Testis (tissue), 2 donors: ENCODE measurements at regions not wholly inside any gene's neighbourhood (a gene's known extent, or its start where the extent isn't known, plus 50 kb on each side); places are given as distances from the start of the nearest gene placed in this dataset.

Source experiments
- DNase-seq: peaks from one replicate; pipeline ENCODE4 v3.0.0-alpha.2; 2019
- H3K27ac ChIP-seq, 2 donors: fragments of 200-600 bp; sonication (generic); one replicate each; pipeline ENCODE4 v1.5.1; 2019
- H3K27me3 ChIP-seq: fragments of 200-600 bp; sonication (generic); one replicate; pipeline ENCODE4 v1.5.1; 2019
- H3K36me3 ChIP-seq: fragments of 200-600 bp; sonication (generic); one replicate; pipeline ENCODE4 v1.5.1; 2017; ENCODE audit warnings: low read depth; ENCODE audit errors: missing control alignments
- H3K4me1 ChIP-seq: fragments of 200-600 bp; sonication (generic); one replicate; pipeline ENCODE4 v1.5.1; 2019
- H3K4me3 ChIP-seq, 2 donors: fragments of 200-600 bp; sonication (generic); one replicate each; pipeline ENCODE4 v1.5.1; 2017 to 2019
- H3K9me3 ChIP-seq: fragments of 200-600 bp; sonication (generic); one replicate; pipeline ENCODE4 v1.5.1; 2017
- POLR2A ChIP-seq: fragments of 450-650 bp; IDR thresholded peaks from one replicate; pipeline ENCODE4 v1.6.1; 2017; ENCODE audit warnings: antibody characterized with exemption, mild to moderate bottlenecking, moderate library complexity
- WGBS, 2 donors: methylation state at CpG; one replicate each; pipeline ENCODE4 v1.1.5; 2018; 5-methylcytosine and 5-hydroxymethylcytosine counted together
- intact Hi-C: fragments of 100-400 bp; cut with DNase I; formaldehyde crosslinking; loops from one replicate; pipeline ENCODE4 v1.15.1; 2023; ENCODE audit warnings: low total_unique reads
- TF ChIP-seq, protein P1 (sequence below), 3 experiments: fragments of 450-650 bp in 2 of 3; fragments of 200-600 bp in 1 of 3; sonication (generic) in 1 of 3; IDR thresholded peaks; one replicate each; pipeline ENCODE4 v1.5.1; 2016 to 2019; ENCODE audit warnings: antibody characterized with exemption in 3 of 3, mild to moderate bottlenecking in 2 of 3, moderate library complexity in 1 of 3

DNA sequence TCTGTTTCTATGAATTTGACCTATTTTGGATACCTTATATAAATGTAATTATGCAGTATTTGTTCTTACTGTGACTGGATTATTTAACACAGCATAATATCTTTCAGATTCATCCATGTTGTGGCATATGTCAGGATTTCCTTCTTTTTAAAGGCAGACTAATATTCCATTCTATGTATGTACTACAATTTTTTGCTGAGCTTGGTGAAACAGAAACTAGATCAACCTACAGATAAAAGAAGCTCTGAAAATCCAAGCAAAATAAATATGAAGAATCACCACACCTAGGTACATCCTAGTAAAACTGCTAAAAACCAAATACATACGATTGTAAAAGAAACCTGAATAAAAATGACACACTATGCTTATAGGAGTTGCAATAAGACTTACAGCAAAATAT is 300.5 kb downstream of the HTR7 start:
- no peaks in the 10 kb centered on the region for H3K9me3 ChIP-seq
- TF ChIP-seq POLR2A = no peak
- TF ChIP-seq, protein P1, sequence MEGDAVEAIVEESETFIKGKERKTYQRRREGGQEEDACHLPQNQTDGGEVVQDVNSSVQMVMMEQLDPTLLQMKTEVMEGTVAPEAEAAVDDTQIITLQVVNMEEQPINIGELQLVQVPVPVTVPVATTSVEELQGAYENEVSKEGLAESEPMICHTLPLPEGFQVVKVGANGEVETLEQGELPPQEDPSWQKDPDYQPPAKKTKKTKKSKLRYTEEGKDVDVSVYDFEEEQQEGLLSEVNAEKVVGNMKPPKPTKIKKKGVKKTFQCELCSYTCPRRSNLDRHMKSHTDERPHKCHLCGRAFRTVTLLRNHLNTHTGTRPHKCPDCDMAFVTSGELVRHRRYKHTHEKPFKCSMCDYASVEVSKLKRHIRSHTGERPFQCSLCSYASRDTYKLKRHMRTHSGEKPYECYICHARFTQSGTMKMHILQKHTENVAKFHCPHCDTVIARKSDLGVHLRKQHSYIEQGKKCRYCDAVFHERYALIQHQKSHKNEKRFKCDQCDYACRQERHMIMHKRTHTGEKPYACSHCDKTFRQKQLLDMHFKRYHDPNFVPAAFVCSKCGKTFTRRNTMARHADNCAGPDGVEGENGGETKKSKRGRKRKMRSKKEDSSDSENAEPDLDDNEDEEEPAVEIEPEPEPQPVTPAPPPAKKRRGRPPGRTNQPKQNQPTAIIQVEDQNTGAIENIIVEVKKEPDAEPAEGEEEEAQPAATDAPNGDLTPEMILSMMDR (IDR thresholded peaks at IDR 0.05) = no peak
- DNase-seq = no peak
- WGBS, 2 donors = 85 to 95% methylated on average over 1 of the region's 1 CpG
- intact Hi-C loops = no loop called here
- H3K36me3 ChIP-seq = no peaks in the 10 kb centered on the region
- H3K27me3 ChIP-seq = no peaks in the 10 kb centered on the region
- no peak overlapping the region for H3K4me3 ChIP-seq
- no peaks in the 10 kb centered on the region for H3K4me1 ChIP-seq
- no peak overlapping the region for H3K27ac ChIP-seq

DNA sequence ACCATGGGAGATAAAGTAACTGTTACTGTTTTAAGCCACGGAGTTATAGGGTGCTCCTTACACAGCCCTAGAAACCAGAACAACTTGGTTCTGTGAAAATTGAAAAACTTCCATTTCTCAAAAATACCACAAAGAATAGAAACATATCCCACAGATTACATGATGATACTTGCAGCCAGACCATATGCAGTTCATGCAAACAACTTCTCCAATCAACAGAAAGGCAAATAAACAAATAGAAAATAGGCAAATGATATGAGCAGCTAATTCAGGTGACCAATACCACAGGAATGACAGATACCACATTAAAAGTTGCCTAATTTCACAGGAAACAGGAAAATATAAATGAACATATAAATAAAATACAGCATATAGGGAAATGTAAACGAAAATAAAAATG is 297.5 kb downstream of the HTR7 start:
- Histone ChIP-seq H3K27ac (no peak overlapping the region), H3K4me3 (no peak overlapping the region), H3K27me3 (no peaks in the 10 kb centered on the region), H3K4me1 (no peaks in the 10 kb centered on the region), H3K9me3 (no peaks in the 10 kb centered on the region), H3K36me3 (no peaks in the 10 kb centered on the region)
- WGBS, 2 donors = 76 to 84% methylated on average over 2 of the region's 2 CpGs
- intact Hi-C loops = no loop called here
- DNase-seq = no peak
- TF ChIP-seq, protein P1 (IDR thresholded peaks at IDR 0.05) = no peak
- no peak for TF ChIP-seq POLR2A

DNA sequence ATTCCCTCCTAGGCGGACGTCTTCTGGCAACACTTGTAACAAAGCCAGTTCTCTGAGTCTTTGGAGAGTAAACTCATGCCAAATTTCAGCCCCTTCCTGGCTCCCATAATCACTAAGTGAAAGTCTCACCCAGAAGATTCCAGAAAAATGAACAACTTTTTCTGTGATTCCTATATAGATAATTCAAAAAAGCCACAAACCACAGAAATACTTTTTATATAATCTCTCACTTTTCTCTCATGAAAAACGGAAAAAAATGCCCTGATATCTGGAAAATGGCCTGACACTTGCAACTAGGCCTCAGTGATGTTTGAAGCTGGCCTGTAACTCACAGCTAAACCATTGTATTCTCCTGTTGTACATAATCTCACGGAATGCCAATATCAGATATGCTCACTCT is 296.2 kb downstream of the HTR7 start:
- no peaks in the 10 kb centered on the region for H3K9me3 ChIP-seq
- no peaks in the 10 kb centered on the region for H3K36me3 ChIP-seq
- no peak for TF ChIP-seq POLR2A
- TF ChIP-seq, protein P1 (IDR thresholded peaks at IDR 0.05) = no peak
- intact Hi-C loops = no loop called here
- WGBS, 2 donors = 44 to 58% methylated on average over 4 of the region's 4 CpGs
- H3K4me3 ChIP-seq = no peak overlapping the region
- no peaks in the 10 kb centered on the region for H3K27me3 ChIP-seq
- no peak overlapping the region for H3K27ac ChIP-seq
- no peaks in the 10 kb centered on the region for H3K4me1 ChIP-seq
- no peak for DNase-seq

DNA sequence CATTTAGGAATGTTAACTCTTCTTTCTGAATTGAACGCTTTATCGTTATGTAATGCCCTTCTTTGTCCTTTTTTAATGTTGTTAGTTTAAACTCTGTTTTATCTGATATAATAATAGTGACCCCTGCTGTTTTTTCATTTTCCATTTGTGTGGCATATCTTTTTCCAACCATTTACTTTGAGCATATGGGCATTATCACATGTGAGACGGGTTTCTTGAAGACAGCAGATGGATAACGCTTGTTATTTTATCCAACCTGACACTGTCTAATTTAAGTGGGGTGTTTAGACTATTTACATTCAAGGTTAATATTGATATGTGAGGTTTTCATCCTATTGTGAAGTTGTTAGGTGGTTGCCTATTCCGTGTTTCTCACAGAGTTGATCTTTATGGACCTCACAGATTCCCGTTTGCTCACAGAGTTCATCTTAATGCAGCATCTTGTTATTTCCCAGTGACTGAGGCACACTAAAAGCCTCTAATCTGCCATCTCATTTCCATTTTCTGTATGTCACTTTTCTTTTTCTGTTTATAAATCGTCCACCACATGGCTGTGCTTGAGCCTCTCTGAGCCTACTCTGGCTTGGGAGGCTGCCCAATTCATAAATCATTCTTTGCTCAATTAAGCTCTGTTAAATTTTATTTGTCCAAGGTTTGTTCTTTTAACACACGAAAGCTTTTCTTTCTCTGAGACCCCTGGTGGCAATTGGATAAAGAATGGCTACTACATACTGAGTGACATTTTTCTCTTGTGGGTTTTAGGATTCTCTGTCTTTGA is 286.2 kb downstream of the HTR7 start:
- Histone ChIP-seq H3K4me3 (no peak overlapping the region), H3K36me3 (no peaks in the 10 kb centered on the region), H3K27me3 (no peaks in the 10 kb centered on the region), H3K4me1 (no peaks in the 10 kb centered on the region), H3K9me3 (no peaks in the 10 kb centered on the region), H3K27ac (no peak overlapping the region)
- DNase-seq = no peak
- intact Hi-C loops = no loop called here
- 76 to 81% methylated on average over 8 of the region's 8 CpGs for WGBS, 2 donors
- TF ChIP-seq POLR2A = no peak
- TF ChIP-seq, protein P1 (IDR thresholded peaks at IDR 0.05) = no peak

DNA sequence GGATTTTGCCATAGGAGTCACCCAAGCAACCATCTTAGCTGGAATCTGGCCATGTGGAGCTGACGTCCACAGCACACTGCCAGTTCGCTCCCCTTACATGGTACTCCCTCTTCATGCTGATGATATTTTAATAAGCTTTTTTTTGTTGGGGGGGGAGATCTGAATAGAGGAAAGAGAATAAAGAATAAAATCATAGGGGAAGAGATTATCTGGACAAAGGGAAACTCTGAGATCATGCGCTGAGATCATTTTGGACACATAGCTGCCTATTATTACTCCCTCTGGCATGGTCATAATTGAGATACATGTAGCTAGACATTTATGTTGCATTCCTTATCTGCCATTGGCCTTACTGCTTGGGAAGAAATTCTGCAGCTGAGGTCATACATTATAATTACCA is 282.7 kb downstream of the HTR7 start:
- Histone ChIP-seq H3K27ac (no peak overlapping the region), H3K9me3 (no peaks in the 10 kb centered on the region), H3K4me1 (no peaks in the 10 kb centered on the region), H3K27me3 (no peaks in the 10 kb centered on the region), H3K4me3 (no peak overlapping the region), H3K36me3 (no peaks in the 10 kb centered on the region)
- intact Hi-C loops = no loop called here
- TF ChIP-seq, protein P1 (IDR thresholded peaks at IDR 0.05) = no peak
- TF ChIP-seq POLR2A = no peak
- no peak for DNase-seq
- WGBS, 2 donors = 65 to 70% methylated on average over 3 of the region's 3 CpGs
